ENCODE measurements at regions not wholly inside any gene's neighbourhood (a gene's known extent, or its start where the extent isn't known, plus 50 kb on each side); places are given as distances from the start of the nearest gene placed in this dataset.

- no peak for TF ChIP-seq OSR1 (CRISPR knock-in tag; IDR thresholded peaks at IDR 0.05)
- TF ChIP-seq ZNF8 (CRISPR knock-in tag; IDR thresholded peaks at IDR 0.05), result no peak
- no peak for TF ChIP-seq ZC3H10 (CRISPR knock-in tag; IDR thresholded peaks at IDR 0.05)
- no peak for TF ChIP-seq ZNF70 (CRISPR knock-in tag; IDR thresholded peaks at IDR 0.05)
- no peak for TF ChIP-seq TCF4 (CRISPR knock-in tag; IDR thresholded peaks at IDR 0.05; ENCODE audit: borderline replicate concordance)
Observed at GRCh38 chr16:74117798-74118197, 178.8 kb upstream of the PSMD7 start.

All from SK-N-SH treated with all-trans-retinoic acid at 6 μM for 48 hours (cell line).